NB4 (cell line): ENCODE measurements at regions not wholly inside any gene's neighbourhood (a gene's known extent, or its start where the extent isn't known, plus 50 kb on each side); places are given as distances from the start of the nearest gene placed in this dataset.

Source experiments
- MYC ChIP-seq: IDR thresholded peaks from 2 replicates; pipeline ENCODE4 v1.6.1; 2011; ENCODE audit warnings: low read depth, low read length
- POLR2A ChIP-seq: IDR thresholded peaks from 2 replicates; pipeline ENCODE4 v1.6.1; 2011; ENCODE audit warnings: mild to moderate bottlenecking; ENCODE audit not compliant: insufficient read length; ENCODE audit errors: extremely low read depth

- TF ChIP-seq POLR2A (no peak), MYC (no peak)
Observed at GRCh38 chr2:9112079-9112721, 94.4 kb upstream of the ASAP2 start.
